ENCODE measurements at regions not wholly inside any gene's neighbourhood (a gene's known extent, or its start where the extent isn't known, plus 50 kb on each side); places are given as distances from the start of the nearest gene placed in this dataset.

DNA sequence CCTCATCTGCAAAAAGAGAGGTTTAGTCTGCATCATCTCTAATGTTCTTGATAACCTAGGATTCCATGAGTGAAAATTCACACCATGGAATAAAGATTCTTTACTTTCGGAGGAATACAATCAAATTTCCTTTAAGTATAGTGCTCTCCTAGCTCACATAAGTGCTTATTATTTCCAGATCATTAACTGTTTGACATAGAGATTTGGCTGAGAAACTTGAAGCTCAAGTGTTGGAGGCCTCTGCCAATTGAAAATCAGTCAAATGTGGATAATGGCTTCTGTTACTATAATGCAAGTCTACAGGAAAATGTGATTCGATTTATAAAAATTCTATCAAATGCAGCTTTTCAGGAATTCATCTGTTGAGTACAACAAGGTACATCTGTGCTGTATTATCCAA lies 144.6 kb downstream of the KIF18A start:
- no peak for TF ChIP-seq POLR2A (IDR thresholded peaks at IDR 0.05)
- TF ChIP-seq, protein P1, sequence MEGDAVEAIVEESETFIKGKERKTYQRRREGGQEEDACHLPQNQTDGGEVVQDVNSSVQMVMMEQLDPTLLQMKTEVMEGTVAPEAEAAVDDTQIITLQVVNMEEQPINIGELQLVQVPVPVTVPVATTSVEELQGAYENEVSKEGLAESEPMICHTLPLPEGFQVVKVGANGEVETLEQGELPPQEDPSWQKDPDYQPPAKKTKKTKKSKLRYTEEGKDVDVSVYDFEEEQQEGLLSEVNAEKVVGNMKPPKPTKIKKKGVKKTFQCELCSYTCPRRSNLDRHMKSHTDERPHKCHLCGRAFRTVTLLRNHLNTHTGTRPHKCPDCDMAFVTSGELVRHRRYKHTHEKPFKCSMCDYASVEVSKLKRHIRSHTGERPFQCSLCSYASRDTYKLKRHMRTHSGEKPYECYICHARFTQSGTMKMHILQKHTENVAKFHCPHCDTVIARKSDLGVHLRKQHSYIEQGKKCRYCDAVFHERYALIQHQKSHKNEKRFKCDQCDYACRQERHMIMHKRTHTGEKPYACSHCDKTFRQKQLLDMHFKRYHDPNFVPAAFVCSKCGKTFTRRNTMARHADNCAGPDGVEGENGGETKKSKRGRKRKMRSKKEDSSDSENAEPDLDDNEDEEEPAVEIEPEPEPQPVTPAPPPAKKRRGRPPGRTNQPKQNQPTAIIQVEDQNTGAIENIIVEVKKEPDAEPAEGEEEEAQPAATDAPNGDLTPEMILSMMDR (IDR thresholded peaks at IDR 0.05), result no peak

All from testis (tissue), 2 donors.